Stimulated activated CD8-positive, alpha-beta memory T cell treated with anti-CD3 and anti-CD28 coated beads, Interleukin-7, amount 100 ng/mL, for 1 hour (primary cell): ENCODE measurements at regions not wholly inside any gene's neighbourhood (a gene's known extent, or its start where the extent isn't known, plus 50 kb on each side); places are given as distances from the start of the nearest gene placed in this dataset.
"Not testable (repeated sequence)": the region's sequence is repeated elsewhere in the genome, so short reads cannot be mapped to it uniquely, and the experiment has no call there.

Source experiments
- DNase-seq, 2 donors: peaks; one replicate each; pipeline ENCODE4 v3.0.0-alpha.2; 2020; ENCODE audit warnings: low read depth in 2 of 2

- DNase-seq = no peak
These were observed 50.0 kb upstream of the TSC22D2 start for GRCh38 chr3:150357923-150358607.

- DNase-seq = no peak
These were observed 51.0 kb upstream of the TSC22D2 start for GRCh38 chr3:150357140-150357539.

GRCh38 chr3:150355574-150355973, 52.5 kb upstream of the TSC22D2 start:
- no peak for DNase-seq

- DNase-seq = no peak
These were observed 55.2 kb upstream of the TSC22D2 start for GRCh38 chr3:150352931-150353330.

- DNase-seq = no peak
These were observed 56.7 kb upstream of the TSC22D2 start for GRCh38 chr3:150351398-150351797.

GRCh38 chr3:150349314-150350097, 58.6 kb upstream of the TSC22D2 start:
- DNase-seq = no peak

GRCh38 chr3:150348500-150348899, 59.6 kb upstream of the TSC22D2 start:
- DNase-seq = no peak

- no peak for DNase-seq
These were observed 60.9 kb upstream of the TSC22D2 start for GRCh38 chr3:150346981-150347863.

GRCh38 chr3:150346266-150346665, 61.8 kb upstream of the TSC22D2 start:
- DNase-seq = no peak

- no peak for DNase-seq
These were observed 63.0 kb upstream of the TSC22D2 start for GRCh38 chr3:150345021-150345538.

GRCh38 chr3:150344079-150344759, 63.9 kb upstream of the TSC22D2 start:
- DNase-seq = no peak

GRCh38 chr3:150342896-150343467, 65.1 kb upstream of the TSC22D2 start:
- no peak for DNase-seq

- DNase-seq = no peak
These were observed 66.2 kb upstream of the TSC22D2 start for GRCh38 chr3:150341891-150342290.

GRCh38 chr3:150336363-150336762, 71.7 kb upstream of the TSC22D2 start:
- not testable (repeated sequence) for DNase-seq

GRCh38 chr3:150335631-150336030, 72.5 kb upstream of the TSC22D2 start:
- no peak for DNase-seq

- no peak for DNase-seq
These were observed 73.1 kb upstream of the TSC22D2 start for GRCh38 chr3:150334974-150335373.

GRCh38 chr3:150333477-150333876, 74.6 kb upstream of the TSC22D2 start:
- DNase-seq = no peak

GRCh38 chr3:150331978-150332568, 76.0 kb upstream of the TSC22D2 start:
- no peak for DNase-seq

GRCh38 chr3:150330872-150331271, 77.2 kb upstream of the TSC22D2 start:
- no peak for DNase-seq

- no peak for DNase-seq
These were observed 77.9 kb upstream of the TSC22D2 start for GRCh38 chr3:150330174-150330573.

GRCh38 chr3:150329408-150329807, 78.7 kb upstream of the TSC22D2 start:
- DNase-seq = no peak
